A673 (cell line): ENCODE measurements at regions not wholly inside any gene's neighbourhood (a gene's known extent, or its start where the extent isn't known, plus 50 kb on each side); places are given as distances from the start of the nearest gene placed in this dataset.

ENCODE experiments used
- BruUV-seq: library from RNA; stranded (reverse); fragments of 400-500 nt; replicated peaks from 2 replicates; lab custom pipeline; 2021; lab: Mats Ljungman, UMichigan
- CTCF ChIA-PET: fragments of 300-600 bp; sonication (Branson Sonifier 250); formaldehyde crosslinking; loops from one replicate; lab custom pipeline; 2022; ENCODE audit warnings: antibody characterized with exemption; lab: Charles Lee
- POLR2A ChIA-PET: fragments of 300-600 bp; sonication (Branson Sonifier 250); formaldehyde crosslinking; loops from one replicate; lab custom pipeline; 2022; ENCODE audit warnings: antibody characterized with exemption; ENCODE audit not compliant: low non-redundant PET; lab: Charles Lee
- DNase-seq: peaks from one replicate; pipeline ENCODE4 v3.0.0-alpha.2; 2015; ENCODE audit warnings: low spot score
- H3K27ac ChIP-seq: fragments of 200-600 bp; sonication (generic); 2 replicates; pipeline ENCODE4 v1.5.1; 2016; ENCODE audit warnings: mixed run types, low read depth, mild to moderate bottlenecking, mixed read lengths, antibody characterized with exemption, low read length; ENCODE audit not compliant: poor library complexity, severe bottlenecking
- H3K27me3 ChIP-seq: fragments of 200-600 bp; sonication (generic); replicated peaks from 2 replicates; pipeline ENCODE4 v1.6.1; 2017; ENCODE audit warnings: mixed run types, low read depth, mild to moderate bottlenecking, mixed read lengths, antibody characterized with exemption, low read length; ENCODE audit not compliant: insufficient read depth, poor library complexity
- H3K36me3 ChIP-seq: fragments of 200-600 bp; sonication (generic); 2 replicates; pipeline ENCODE4 v1.6.1; 2016; ENCODE audit warnings: mixed run types, mild to moderate bottlenecking, mixed read lengths, antibody characterized with exemption, low read length; ENCODE audit not compliant: insufficient read depth, poor library complexity, severe bottlenecking
- H3K4me1 ChIP-seq: fragments of 200-600 bp; sonication (generic); 2 replicates; pipeline ENCODE4 v1.6.1; 2017; ENCODE audit warnings: mixed run types, mild to moderate bottlenecking, mixed read lengths, antibody characterized with exemption, low read length; ENCODE audit not compliant: insufficient read depth, poor library complexity, severe bottlenecking
- H3K4me3 ChIP-seq: fragments of 200-600 bp; sonication (generic); 2 replicates; pipeline ENCODE4 v1.5.1; 2016; ENCODE audit warnings: low read depth, mixed run types, mild to moderate bottlenecking, mixed read lengths, low read length; ENCODE audit not compliant: poor library complexity, severe bottlenecking
- H3K9me3 ChIP-seq: fragments of 200-600 bp; sonication (generic); 2 replicates; pipeline ENCODE4 v1.6.1; 2016; ENCODE audit warnings: mixed run types, low read depth, mild to moderate bottlenecking, mixed read lengths, antibody characterized with exemption, low read length; ENCODE audit not compliant: poor library complexity, severe bottlenecking
- CTCF ChIP-seq: fragments of 300-800, 200-600 bp; sonication (generic); conservative IDR thresholded peaks from 2 replicates; pipeline ENCODE4 v1.5.1; 2017; ENCODE audit warnings: low read depth, mild to moderate bottlenecking, antibody characterized with exemption, low read length, moderate library complexity, mixed read lengths
- EZH2 ChIP-seq: fragments of 200-600 bp; sonication (generic); IDR thresholded peaks from 2 replicates; pipeline ENCODE4 v1.6.1; 2017; ENCODE audit warnings: borderline replicate concordance, low read depth, mild to moderate bottlenecking, mixed read lengths, antibody characterized with exemption, low read length; ENCODE audit not compliant: poor library complexity, severe bottlenecking
- intact Hi-C: fragments of 100-400 bp; cut with micrococcal nuclease; formaldehyde crosslinking; loops from one replicate; pipeline ENCODE4 v1.10.0; 2022; ENCODE audit not compliant: unreplicated experiment

GRCh38 chr7:124369310-124369709, 336.4 kb upstream of the TMEM229A start:
- DNase-seq = no peak
- no peak for TF ChIP-seq CTCF
- no peak for TF ChIP-seq EZH2
- POLR2A ChIA-PET = no interaction called here
- Histone ChIP-seq H3K27me3 (no peaks in the 10 kb centered on the region), H3K9me3 (no peaks in the 10 kb centered on the region), H3K27ac (no peak overlapping the region), H3K4me1 (no peaks in the 10 kb centered on the region), H3K36me3 (no peaks in the 10 kb centered on the region), H3K4me3 (no peak overlapping the region)
- intact Hi-C loops = no loop called here
- CTCF ChIA-PET = no interaction called here
- BruUV-seq = no TSS peak

DNA sequence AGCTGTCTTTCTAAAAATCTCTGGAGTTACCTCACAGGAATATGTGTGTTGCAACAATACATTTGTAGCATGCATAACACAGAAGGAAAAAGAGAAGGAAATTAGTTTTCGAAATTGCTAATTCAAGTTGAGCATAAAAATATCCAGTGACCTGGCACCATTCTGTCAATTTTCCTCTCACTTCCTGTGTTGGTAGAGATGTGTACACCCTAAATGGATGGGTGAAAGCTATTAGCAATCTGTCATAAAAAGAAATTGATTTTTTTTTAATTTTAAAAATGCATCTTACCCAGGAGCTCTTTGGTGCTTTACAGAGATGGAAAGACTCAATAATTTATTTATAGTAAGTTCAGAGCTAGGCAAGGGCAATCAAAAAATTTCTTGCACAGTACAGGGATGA, 333.3 kb upstream of the TMEM229A start:
- Histone ChIP-seq H3K27me3 (no peaks in the 10 kb centered on the region), H3K27ac (no peak overlapping the region), H3K9me3 (no peaks in the 10 kb centered on the region), H3K4me3 (no peak overlapping the region), H3K4me1 (no peaks in the 10 kb centered on the region), H3K36me3 (no peaks in the 10 kb centered on the region)
- DNase-seq = no peak
- BruUV-seq = no TSS peak
- TF ChIP-seq CTCF (no peak), EZH2 (no peak)
- POLR2A ChIA-PET = no interaction called here
- CTCF ChIA-PET = no interaction called here
- intact Hi-C loops = no loop called here

DNA sequence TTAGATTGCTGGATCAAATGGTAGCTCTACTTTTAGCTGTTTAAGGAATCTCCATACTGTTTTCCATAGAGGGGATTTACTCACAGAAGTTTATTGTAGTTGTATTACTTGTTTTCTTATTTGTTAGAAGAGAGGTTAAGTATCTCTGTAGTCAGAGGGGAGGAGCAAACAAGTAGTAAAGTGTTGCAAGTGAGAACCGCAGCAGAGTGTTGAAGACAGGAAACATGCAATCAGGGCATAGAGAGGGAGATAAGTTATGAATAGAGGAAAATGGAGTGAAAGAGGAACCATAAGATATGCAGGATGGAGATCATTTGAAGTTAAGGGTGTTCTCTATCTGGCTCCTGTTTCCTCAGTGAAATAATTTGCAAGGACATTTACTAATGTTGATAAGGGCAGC, 331.4 kb upstream of the TMEM229A start:
- no peak for DNase-seq
- ChIA-PET CTCF (no interaction called here), POLR2A (no interaction called here)
- H3K27me3 ChIP-seq = no peaks in the 10 kb centered on the region
- no peaks in the 10 kb centered on the region for H3K4me1 ChIP-seq
- no TSS peak for BruUV-seq
- TF ChIP-seq EZH2 (no peak), CTCF (no peak)
- H3K4me3 ChIP-seq = no peak overlapping the region
- intact Hi-C loops = no loop called here
- no peak overlapping the region for H3K27ac ChIP-seq
- H3K9me3 ChIP-seq = no peaks in the 10 kb centered on the region
- H3K36me3 ChIP-seq = no peaks in the 10 kb centered on the region
